ENCODE measurements at regions not wholly inside any gene's neighbourhood (a gene's known extent, or its start where the extent isn't known, plus 50 kb on each side); places are given as distances from the start of the nearest gene placed in this dataset.

DNA sequence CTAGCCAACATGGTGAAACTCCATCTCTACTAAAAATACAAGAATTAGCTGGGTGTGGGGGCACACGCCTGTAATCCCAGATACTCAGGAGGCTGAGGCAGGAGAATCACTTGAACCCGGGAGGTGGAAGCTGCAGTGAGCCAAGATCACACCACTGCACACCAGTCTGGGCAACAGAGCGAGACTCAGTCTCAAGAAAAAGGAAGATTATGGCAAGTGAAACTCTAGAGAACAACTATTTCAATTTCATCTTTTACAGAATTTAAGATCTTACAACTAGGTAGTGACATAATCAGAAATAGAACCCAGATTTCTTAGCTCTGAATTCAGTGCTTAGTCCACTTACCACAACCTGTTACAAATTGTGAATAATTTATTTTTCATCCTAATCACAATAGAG is 108.8 kb upstream of the MAP3K1 start:
- ATAC-seq (no peak), DNase-seq (no peak)
- H3K4me3 ChIP-seq = no peak overlapping the region
- peaks cover 0 to 3% of the 10 kb centered on the region in 2 donors for H3K9me3 ChIP-seq
- intact Hi-C loops (cut with DNase I) = no loop called here
- H3K4me1 ChIP-seq = no peaks in the 10 kb centered on the region
- H3K36me3 ChIP-seq = no peaks in the 10 kb centered on the region
- no peaks in the 10 kb centered on the region for H3K27me3 ChIP-seq
- TF ChIP-seq, protein P1, sequence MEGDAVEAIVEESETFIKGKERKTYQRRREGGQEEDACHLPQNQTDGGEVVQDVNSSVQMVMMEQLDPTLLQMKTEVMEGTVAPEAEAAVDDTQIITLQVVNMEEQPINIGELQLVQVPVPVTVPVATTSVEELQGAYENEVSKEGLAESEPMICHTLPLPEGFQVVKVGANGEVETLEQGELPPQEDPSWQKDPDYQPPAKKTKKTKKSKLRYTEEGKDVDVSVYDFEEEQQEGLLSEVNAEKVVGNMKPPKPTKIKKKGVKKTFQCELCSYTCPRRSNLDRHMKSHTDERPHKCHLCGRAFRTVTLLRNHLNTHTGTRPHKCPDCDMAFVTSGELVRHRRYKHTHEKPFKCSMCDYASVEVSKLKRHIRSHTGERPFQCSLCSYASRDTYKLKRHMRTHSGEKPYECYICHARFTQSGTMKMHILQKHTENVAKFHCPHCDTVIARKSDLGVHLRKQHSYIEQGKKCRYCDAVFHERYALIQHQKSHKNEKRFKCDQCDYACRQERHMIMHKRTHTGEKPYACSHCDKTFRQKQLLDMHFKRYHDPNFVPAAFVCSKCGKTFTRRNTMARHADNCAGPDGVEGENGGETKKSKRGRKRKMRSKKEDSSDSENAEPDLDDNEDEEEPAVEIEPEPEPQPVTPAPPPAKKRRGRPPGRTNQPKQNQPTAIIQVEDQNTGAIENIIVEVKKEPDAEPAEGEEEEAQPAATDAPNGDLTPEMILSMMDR (IDR thresholded peaks at IDR 0.05) = no peak
- H3K27ac ChIP-seq = no peak overlapping the region

DNA sequence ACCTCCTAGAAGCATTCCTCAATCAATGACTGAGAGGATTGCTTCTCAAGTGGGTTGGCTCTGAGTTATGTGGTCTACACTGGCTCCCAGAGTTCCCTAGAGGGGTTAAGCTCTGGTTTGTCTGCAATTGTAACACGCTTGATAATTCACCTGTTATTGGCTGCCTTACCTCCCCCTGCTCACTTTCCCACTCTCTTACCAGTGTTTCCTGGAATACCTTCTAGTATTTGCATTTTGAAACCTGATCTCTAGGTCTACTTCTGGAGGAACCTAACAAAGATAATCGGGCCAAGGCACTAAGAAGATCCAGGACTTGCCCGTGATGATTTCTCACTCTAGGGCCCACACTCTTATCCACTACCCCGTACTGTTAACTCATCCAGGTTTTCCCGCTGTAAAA is 110.1 kb upstream of the MAP3K1 start:
- H3K27me3 ChIP-seq = no peaks in the 10 kb centered on the region
- H3K9me3 ChIP-seq = peaks cover 0 to 3% of the 10 kb centered on the region in 2 donors
- H3K27ac ChIP-seq = no peak overlapping the region
- intact Hi-C loops (cut with DNase I) = no loop called here
- H3K4me3 ChIP-seq = no peak overlapping the region
- TF ChIP-seq, protein P1 (IDR thresholded peaks at IDR 0.05) = no peak
- ATAC-seq = peak; percentile 45
- H3K36me3 ChIP-seq = no peaks in the 10 kb centered on the region
- H3K4me1 ChIP-seq = no peaks in the 10 kb centered on the region
- DNase-seq = no peak

DNA sequence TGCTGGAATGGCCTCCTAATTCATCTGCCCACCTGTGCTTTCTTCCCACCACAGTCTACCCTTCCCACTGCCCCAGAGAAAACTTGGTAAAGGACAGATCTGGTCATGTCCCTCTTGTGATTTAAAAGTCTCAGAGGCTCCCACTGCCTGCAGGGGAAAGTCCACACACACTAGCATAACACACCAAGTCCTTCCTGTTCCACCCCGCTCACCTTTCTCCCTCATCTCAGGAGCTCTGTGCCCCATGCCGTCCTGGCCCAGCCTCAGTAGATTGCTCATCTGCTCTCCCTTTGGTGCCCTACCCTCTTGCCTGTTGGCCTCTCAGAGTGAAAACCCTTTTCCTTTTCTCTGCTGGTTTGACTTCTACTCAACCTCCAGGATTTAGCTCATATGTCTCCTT is 111.4 kb upstream of the MAP3K1 start:
- Histone ChIP-seq H3K4me3 (no peak overlapping the region), H3K27ac (no peak overlapping the region), H3K4me1 (no peaks in the 10 kb centered on the region), H3K36me3 (no peaks in the 10 kb centered on the region), H3K27me3 (no peaks in the 10 kb centered on the region), H3K9me3 (no peaks in the 10 kb centered on the region)
- DNase-seq (no peak), ATAC-seq (no peak)
- intact Hi-C loops (cut with DNase I) = no loop called here
- TF ChIP-seq, protein P1 (IDR thresholded peaks at IDR 0.05) = no peak

DNA sequence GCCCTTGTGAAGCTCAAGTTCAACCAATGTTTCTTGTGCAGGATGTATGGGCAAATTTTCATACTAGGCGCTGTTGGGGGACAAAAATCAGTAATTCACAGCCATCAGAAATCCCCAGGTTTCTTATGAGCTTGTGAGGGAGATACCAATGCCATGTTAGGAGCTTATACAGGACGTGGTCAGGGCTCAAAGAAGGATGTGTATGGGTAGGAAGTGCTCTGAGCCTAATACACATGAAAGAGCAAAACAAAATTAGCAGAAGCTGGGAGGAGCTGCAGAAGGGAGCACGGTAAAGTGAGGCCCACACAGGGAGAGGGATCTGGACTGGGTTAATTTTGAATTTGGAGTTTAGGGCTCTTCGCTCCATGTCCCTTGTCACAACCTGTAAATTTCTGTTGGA is 114.6 kb upstream of the MAP3K1 start:
- TF ChIP-seq, protein P1 (IDR thresholded peaks at IDR 0.05) = no peak
- no peak overlapping the region for H3K27ac ChIP-seq
- peaks cover 0 to 6% of the 10 kb centered on the region in 2 donors for H3K4me1 ChIP-seq
- no peaks in the 10 kb centered on the region for H3K27me3 ChIP-seq
- H3K4me3 ChIP-seq = no peak overlapping the region
- H3K36me3 ChIP-seq = no peaks in the 10 kb centered on the region
- no peaks in the 10 kb centered on the region for H3K9me3 ChIP-seq
- intact Hi-C loops (cut with DNase I) = no loop called here
- no peak for DNase-seq
- ATAC-seq = no peak

DNA sequence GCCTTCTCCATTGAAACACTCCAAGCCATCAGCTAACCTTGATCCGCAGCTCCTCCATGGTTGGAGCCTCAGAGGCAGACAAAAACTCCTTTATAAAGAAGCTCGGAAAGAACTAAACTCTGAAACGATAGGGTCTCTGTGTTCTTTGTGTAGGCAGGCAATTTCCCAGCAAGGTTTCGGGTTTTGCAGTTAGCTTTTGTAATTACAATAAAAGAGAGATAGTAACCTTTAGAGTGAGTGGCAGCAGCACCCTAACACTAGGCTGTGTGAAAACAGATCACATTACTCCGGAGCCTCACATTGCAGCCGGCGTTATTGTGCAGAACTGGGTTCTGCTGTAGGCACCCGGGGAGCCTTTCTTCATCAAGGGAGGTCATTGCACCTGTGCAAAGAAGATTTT is 115.8 kb upstream of the MAP3K1 start:
- no peaks in the 10 kb centered on the region for H3K27me3 ChIP-seq
- no peak overlapping the region for H3K27ac ChIP-seq
- DNase-seq (no peak), ATAC-seq (no peak)
- no peaks in the 10 kb centered on the region for H3K36me3 ChIP-seq
- no peaks in the 10 kb centered on the region for H3K9me3 ChIP-seq
- no peak overlapping the region for H3K4me3 ChIP-seq
- peaks cover 0 to 6% of the 10 kb centered on the region in 2 donors for H3K4me1 ChIP-seq
- TF ChIP-seq, protein P1 (IDR thresholded peaks at IDR 0.05) = no peak
- intact Hi-C loops (cut with DNase I) = no loop called here

All from left lung (tissue), 4 donors.